NCI-H1092 treated with DMSO at 0.1 percent for 48 hours (cell line): ENCODE measurements at regions not wholly inside any gene's neighbourhood (a gene's known extent, or its start where the extent isn't known, plus 50 kb on each side); places are given as distances from the start of the nearest gene placed in this dataset.
"Not testable (repeated sequence)": the region's sequence is repeated elsewhere in the genome, so short reads cannot be mapped to it uniquely, and the experiment has no call there.

Experiments
- DNase-seq: peaks from one replicate; lab custom pipeline; 2025; lab: John Stamatoyannopoulos, UW

GRCh38 chr5:44252545-44252944 lies 136.7 kb downstream of the FGF10 start:
- no peak for DNase-seq

DNA sequence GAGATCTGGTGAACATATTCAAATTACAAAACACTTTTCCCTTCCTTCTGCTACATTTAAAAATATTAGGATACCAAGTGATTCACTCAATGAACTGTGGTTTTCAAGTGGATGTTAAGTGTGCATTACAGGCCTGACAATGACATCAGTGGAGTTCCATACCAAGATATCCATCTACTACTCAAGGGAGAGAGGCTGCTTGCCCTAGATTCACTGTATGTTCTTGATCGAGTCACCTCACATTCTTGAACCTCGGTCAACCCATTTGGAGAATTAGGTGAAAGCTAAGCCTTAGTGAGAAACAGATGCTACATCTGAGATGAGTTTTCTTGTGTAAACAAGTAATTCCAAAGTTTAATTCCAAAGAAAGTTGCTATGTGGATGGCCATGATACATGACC lies 142.2 kb downstream of the FGF10 start:
- DNase-seq: no peak

GRCh38 chr5:44245935-44246334 lies 143.3 kb downstream of the FGF10 start:
- DNase-seq: no peak

DNA sequence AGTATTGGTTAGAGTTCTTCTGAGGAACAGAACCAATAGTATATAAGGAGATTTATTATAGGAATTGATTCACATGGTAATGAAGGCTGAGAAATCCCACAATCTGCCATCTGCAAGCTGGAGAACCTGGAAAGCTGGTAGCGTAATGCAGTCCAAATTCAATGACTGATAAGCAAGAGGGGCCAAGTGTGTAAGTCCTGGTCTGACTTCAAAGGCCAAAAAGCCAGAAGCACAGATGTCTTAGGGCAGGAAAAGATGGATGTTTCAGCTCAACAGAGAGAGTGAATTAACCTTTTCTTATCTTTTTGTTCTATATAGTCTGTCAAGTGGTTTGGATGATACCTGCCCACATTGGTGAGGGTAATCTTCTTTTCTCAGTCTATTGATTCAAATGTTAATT lies 146.4 kb downstream of the FGF10 start:
- DNase-seq: no peak

DNA sequence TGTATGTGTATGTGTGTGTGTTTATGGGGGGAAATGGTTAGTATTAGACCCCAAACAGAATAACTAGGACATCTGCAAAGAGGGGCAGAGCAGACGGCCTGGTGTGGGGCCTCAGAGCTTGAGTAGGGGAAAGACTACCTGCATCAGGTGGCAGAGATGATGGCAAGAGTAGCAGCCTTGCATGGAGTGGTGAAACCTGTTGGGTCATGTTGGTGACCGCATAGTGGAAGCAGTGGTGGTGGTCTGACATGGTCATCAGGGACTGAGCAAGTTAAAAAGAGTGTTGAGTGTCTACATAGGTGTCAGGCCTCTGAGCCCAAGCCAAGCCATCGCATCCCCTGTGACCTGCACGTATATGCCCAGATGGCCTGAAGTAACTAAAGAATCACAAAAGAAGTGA lies 153.2 kb downstream of the FGF10 start:
- DNase-seq: no peak

- DNase-seq: no peak
Measured at GRCh38 chr5:44233691-44234090, 155.5 kb downstream of the FGF10 start.

DNA sequence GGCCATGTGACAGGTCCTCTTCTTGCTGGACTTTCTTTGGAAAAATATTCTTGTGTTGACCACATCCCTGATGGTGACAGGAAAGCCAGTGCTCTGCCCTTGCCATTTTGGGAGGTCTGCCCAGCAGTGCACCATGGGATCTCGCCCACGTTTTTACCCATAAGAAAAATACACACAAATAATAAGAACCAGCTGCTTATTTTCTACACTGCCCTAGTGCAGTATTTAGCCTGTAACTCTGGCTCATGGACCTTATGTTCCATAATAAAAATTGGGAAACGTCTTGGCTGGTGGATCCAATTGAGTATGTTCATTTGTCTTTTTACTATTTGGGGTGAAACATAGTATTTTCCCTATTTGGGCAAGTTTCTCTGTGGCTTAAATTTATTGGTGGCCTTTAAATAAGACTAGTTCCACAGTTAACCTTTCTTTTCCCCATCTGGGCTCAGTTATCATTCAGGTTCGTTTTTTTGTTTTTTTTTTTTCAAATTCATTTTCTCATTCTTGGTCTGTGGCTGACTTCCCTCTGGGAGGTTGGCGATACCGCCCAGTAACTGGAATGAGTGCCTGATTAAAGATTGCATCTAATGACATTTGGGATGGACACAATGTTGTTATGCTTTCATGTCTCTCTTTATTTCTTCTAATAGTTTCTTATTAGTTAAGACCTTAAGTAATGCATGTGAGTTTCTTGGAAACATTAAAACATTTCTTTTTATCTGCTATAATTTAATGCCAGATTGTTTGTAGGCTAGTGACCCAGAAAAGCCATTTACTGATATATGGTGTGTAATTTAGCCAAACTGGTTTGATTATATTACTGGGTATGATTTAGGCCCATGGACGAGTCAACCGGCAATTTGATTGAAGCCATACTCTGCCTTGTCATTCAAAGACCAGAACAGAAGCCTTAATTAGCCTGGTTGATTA lies 163.7 kb downstream of the FGF10 start:
- no peak for DNase-seq

DNA sequence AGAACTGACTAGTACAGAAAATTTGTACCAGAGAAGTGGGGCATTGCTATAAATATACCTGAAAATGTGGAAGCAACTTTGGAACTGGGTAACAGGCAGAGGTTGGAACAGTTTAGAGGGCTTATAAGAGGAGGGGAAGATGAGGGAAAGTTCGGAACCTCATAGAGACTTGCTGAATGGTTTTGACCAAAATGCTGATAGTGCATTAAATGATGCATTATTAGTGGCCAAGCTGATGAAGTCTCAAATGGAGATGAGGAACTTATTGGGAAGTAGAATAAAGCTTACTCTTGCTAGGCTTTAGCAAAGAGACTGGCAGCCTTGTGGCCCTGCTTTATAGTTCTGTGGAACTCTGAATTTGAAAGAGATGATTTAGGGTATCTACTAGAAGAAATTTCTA lies 189.8 kb downstream of the FGF10 start:
- DNase-seq: no peak

DNA sequence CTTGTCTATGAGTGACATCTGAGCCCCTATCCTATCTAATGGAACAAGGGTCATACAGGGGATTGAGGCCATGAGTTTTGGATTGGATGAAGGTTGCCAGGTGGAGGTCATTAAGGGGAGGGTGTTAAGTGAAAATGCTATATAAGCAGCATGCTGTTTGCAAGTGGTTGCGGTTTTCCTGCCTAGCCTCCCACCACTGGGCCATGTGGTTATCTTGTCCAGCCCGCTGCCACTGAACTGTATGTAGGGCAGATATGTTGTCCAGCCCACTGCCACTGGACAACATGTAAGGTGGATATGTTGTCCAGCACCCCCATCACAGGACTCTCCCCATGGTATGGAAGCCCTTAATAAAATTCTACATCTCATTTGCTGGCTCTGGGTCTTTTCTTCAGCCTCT lies 200.0 kb downstream of the FGF10 start:
- no peak for DNase-seq

- DNase-seq: no peak
Measured at GRCh38 chr5:44187973-44188372, 201.2 kb downstream of the FGF10 start.

GRCh38 chr5:44183753-44184152 lies 205.5 kb downstream of the FGF10 start:
- DNase-seq: no peak

DNA sequence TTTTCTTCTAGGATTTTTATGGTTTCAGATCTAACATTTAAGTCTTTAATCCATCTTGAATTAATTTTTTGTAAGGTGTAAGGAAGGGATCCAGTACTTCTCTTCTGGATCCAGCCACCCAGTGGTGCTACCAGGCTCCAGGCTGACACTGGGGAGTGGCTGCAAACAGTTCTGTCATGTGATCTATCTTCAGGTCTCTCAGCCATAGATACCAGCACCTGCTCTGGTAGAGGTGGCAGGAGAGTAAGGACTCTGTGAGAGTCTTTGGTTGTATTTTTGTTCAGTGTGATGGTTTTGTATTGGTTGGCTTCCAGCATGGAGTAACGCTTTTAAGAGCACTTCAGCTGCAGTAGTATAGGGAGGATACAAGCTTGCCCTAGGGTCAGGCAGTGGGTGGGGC lies 205.9 kb downstream of the FGF10 start:
- no peak for DNase-seq

GRCh38 chr5:44178414-44178813 lies 210.8 kb downstream of the FGF10 start:
- no peak for DNase-seq

GRCh38 chr5:44167540-44167939 lies 221.7 kb downstream of the FGF10 start:
- DNase-seq: no peak

- no peak for DNase-seq
Measured at GRCh38 chr5:44160369-44160768, 228.9 kb downstream of the FGF10 start.

- DNase-seq: no peak
Measured at GRCh38 chr5:44150075-44150723, 239.0 kb downstream of the FGF10 start.

- DNase-seq: not testable (repeated sequence)
Measured at GRCh38 chr5:44117947-44118346, 271.3 kb downstream of the FGF10 start.

- DNase-seq: not testable (repeated sequence)
Measured at GRCh38 chr5:44108232-44108631, 281.0 kb downstream of the FGF10 start.

DNA sequence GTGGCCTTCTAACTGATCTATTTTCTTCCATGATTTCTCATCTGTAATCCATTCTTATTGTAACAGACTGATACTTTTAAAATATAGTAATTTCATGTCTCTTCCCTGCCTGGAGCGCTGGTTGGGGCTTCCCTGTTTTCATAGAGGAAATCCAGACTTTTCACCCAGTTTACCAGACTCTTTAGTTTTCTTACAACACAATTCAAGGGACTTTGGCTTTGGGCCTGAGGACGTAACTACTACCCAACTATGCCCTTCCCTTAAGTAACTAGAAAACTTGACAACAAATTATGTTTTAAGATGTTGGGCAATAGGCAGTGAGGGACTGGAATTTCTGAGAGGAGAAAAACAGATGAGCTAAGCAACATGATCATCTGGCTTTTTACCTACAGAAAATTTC lies 289.6 kb downstream of the FGF10 start:
- DNase-seq: no peak

GRCh38 chr5:44089424-44090144 lies 299.6 kb downstream of the FGF10 start:
- DNase-seq: no peak

DNA sequence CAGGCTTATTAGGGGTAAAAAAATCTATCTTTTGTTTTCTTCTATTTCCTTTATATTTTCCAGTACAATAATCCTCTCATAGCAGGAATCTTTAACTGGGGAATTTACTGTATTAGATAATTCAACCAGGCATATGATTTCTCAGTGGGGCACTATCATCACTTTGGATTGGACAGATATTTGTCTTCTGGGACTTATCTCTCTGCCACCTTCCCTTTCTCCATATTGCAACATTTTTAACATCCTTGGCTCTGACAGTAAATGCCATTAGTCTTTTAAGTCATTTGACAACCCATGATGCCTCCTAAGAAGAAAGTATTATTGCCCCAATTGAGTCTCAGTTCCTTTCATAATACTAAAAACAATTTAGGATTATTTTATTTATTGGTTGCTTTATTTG lies 304.1 kb downstream of the FGF10 start:
- DNase-seq: no peak

DNA sequence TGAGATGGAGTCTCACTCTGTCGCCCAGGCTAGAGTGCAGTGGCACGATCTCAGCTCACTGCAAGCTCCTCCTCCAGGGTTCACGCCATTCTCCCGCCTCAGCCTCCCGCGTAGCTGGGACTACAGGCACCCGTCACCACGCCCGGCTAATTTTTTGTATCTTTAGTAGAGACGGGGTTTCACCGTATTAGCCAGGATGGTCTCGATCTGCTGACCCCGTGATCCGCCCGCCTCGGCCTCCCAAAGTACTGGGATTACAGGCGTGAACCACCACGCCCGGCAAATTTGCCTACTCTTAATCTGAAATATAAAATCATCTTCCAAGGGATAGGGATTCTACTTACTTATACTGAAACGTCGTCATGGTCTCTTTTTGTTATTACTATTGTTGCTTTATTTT lies 314.7 kb downstream of the FGF10 start:
- DNase-seq: not testable (repeated sequence)

- DNase-seq: peak; percentile 16
Measured at GRCh38 chr5:44051591-44051990, 337.6 kb downstream of the FGF10 start.
